GM13976 (cell line): ENCODE measurements at regions not wholly inside any gene's neighbourhood (a gene's known extent, or its start where the extent isn't known, plus 50 kb on each side); places are given as distances from the start of the nearest gene placed in this dataset.

ENCODE experiments used
- DNase-seq: peaks from one replicate; pipeline ENCODE4 v3.0.0; 2012; ENCODE audit warnings: low spot score
- in situ Hi-C: fragments of 300-500 bp; cut with MboI; formaldehyde crosslinking; loops from one replicate; pipeline ENCODE4 v1.12.0; 2022; ENCODE audit warnings: low sequenced_read_pairs, mixed read lengths, inconsistent platforms; ENCODE audit not compliant: unreplicated experiment
- TF ChIP-seq, protein P1 (sequence below): IDR thresholded peaks from 2 replicates; pipeline ENCODE4 v1.5.1; 2012; ENCODE audit warnings: borderline replicate concordance, mild to moderate bottlenecking; ENCODE audit not compliant: insufficient read depth; ENCODE audit errors: extremely low read depth, missing control alignments, control extremely low read depth

DNA sequence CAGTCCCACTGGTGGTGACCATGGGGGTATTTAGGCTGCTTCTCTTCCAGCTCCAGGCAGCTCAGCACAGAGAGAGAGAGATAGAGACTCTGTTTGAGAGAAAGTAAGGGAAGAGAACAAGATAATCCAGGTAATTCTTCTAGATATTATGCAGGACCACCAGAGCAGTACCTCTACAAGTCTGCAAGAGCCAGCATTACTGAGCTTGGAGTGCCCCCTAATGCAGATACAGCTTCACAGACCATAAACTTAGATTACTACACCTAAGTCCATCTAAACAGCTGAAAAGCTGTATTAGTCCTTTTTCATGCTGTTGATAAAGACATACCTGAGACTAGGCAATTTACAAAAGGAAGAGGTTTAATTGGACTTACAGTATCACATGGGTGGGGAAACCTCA lies 570.3 kb downstream of the LRRIQ3 start:
- in situ Hi-C loops = no loop called here
- DNase-seq = no peak
- TF ChIP-seq, protein P1, sequence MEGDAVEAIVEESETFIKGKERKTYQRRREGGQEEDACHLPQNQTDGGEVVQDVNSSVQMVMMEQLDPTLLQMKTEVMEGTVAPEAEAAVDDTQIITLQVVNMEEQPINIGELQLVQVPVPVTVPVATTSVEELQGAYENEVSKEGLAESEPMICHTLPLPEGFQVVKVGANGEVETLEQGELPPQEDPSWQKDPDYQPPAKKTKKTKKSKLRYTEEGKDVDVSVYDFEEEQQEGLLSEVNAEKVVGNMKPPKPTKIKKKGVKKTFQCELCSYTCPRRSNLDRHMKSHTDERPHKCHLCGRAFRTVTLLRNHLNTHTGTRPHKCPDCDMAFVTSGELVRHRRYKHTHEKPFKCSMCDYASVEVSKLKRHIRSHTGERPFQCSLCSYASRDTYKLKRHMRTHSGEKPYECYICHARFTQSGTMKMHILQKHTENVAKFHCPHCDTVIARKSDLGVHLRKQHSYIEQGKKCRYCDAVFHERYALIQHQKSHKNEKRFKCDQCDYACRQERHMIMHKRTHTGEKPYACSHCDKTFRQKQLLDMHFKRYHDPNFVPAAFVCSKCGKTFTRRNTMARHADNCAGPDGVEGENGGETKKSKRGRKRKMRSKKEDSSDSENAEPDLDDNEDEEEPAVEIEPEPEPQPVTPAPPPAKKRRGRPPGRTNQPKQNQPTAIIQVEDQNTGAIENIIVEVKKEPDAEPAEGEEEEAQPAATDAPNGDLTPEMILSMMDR = no peak

DNA sequence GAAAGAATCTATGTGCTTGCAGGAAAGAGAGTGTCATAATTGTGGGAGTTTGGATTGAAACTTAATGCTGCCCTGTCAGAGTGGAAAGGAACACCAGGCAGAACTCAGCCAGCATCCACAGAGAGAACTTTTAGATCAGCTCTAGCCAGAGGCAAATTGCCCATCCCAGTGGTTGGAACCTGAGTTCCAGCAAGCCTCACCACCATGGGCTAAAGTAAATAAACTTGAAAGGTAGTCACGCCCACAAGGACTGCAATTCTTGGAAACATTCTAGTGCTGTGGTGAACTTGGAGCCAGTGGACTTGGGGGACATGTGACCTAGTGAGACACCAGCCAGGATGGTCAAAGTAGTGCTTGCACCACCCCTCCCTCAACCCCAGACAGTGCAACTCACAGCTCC lies 571.6 kb downstream of the LRRIQ3 start:
- TF ChIP-seq, protein P1 = no peak
- in situ Hi-C loops = no loop called here
- no peak for DNase-seq

- TF ChIP-seq, protein P1 = no peak
- in situ Hi-C loops = no loop called here
- DNase-seq = no peak
Measured at GRCh38 chr1:73623946-73624345, 574.0 kb downstream of the LRRIQ3 start.

GRCh38 chr1:73617145-73617544 lies 580.8 kb downstream of the LRRIQ3 start:
- TF ChIP-seq, protein P1 = no peak
- in situ Hi-C loops = no loop called here
- DNase-seq = no peak

- in situ Hi-C loops = no loop called here
- TF ChIP-seq, protein P1 = no peak
- no peak for DNase-seq
Measured at GRCh38 chr1:73611681-73612080, 586.3 kb downstream of the LRRIQ3 start.

- TF ChIP-seq, protein P1 = no peak
- in situ Hi-C loops = no loop called here
- no peak for DNase-seq
Measured at GRCh38 chr1:73604739-73605138, 593.2 kb downstream of the LRRIQ3 start.

DNA sequence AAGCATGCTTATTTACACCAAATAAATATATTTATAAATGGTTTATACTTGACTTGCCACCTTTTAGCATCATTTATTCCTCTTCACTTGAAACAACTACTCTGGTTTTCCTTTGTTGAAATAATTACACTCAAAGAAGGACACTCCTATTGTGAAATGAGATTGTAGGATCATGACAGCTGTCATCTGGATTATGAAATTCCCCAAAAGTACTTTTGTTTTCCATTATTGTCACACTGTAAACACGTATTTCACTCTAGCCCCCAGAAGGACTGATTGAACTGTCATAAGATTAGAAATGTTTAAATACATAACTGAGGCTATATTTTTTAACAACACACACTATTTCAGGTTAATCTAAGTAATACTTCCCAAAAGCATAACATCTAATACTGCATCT lies 593.8 kb downstream of the LRRIQ3 start:
- no peak for DNase-seq

More for the DNA sequence above, 593.8 kb downstream of the LRRIQ3 start:
- in situ Hi-C loops = no loop called here
- TF ChIP-seq, protein P1 = no peak
